Upper lobe of left lung (tissue), 6 donors: ENCODE measurements at regions not wholly inside any gene's neighbourhood (a gene's known extent, or its start where the extent isn't known, plus 50 kb on each side); places are given as distances from the start of the nearest gene placed in this dataset.

Source experiments
- ATAC-seq, 2 donors: fragments of 200-7000 bp; cut with Tn5 transposase; one replicate each; pipeline ENCODE4 v1.9.1; 2022; ENCODE audit warnings: mild to moderate bottlenecking in 2 of 2, moderate library complexity in 2 of 2; ENCODE audit not compliant: low FRiP score in 2 of 2
- DNase-seq, 2 donors: peaks; one replicate each; pipeline ENCODE4 v3.0.0-alpha.2; 2019 to 2020
- H3K27ac ChIP-seq, 4 donors: fragments of 200-600 bp; sonication (generic); one replicate each; pipeline ENCODE4 v1.5.1; 2016 to 2019
- H3K27me3 ChIP-seq, 4 donors: fragments of 200-600 bp; sonication (generic); one replicate each; pipeline ENCODE4 v1.5.1; 2017 to 2019
- H3K36me3 ChIP-seq, 4 donors: fragments of 200-600 bp; sonication (generic); one replicate each; pipeline ENCODE4 v1.5.1; 2016 to 2019
- H3K4me1 ChIP-seq, 4 donors: fragments of 200-600 bp; sonication (generic); one replicate each; pipeline ENCODE4 v1.5.1; 2018 to 2019
- H3K4me3 ChIP-seq, 4 donors: fragments of 200-600 bp; sonication (generic); one replicate each; pipeline ENCODE4 v1.5.1; 2017 to 2019; ENCODE audit warnings: mild to moderate bottlenecking in 2 of 4, moderate library complexity in 1 of 4
- H3K9me3 ChIP-seq, 4 donors: fragments of 200-600 bp; sonication (generic); one replicate each; pipeline ENCODE4 v1.5.1; 2018 to 2019
- EP300 ChIP-seq, 4 donors: sonication (generic); formaldehyde crosslinking; IDR thresholded peaks; one replicate each; pipeline ENCODE4 v1.5.1; 2017; ENCODE audit warnings: antibody characterized with exemption in 4 of 4, control low read depth in 2 of 4
- POLR2A ChIP-seq, 4 donors: fragments of 450-650 bp; IDR thresholded peaks; one replicate each; pipeline ENCODE4 v1.5.1; 2016 to 2017; ENCODE audit warnings: antibody characterized with exemption in 4 of 4, mild to moderate bottlenecking in 2 of 4
- POLR2AphosphoS5 ChIP-seq, 2 donors: sonication (generic); formaldehyde crosslinking; IDR thresholded peaks; one replicate each; pipeline ENCODE4 v1.5.1; 2017; ENCODE audit warnings: antibody characterized with exemption in 2 of 2
- WGBS, 2 donors: methylation state at CpG; one replicate each; pipeline ENCODE4 v1.1.5; 2017 to 2018; 5-methylcytosine and 5-hydroxymethylcytosine counted together
- TF ChIP-seq, protein P1 (sequence below), 6 experiments: fragments of 450-650 bp in 4 of 6; fragments of 200-600 bp in 2 of 6; sonication (generic) in 2 of 6; IDR thresholded peaks; one replicate each; pipeline ENCODE4 v1.5.1; 2016 to 2019; ENCODE audit warnings: antibody characterized with exemption in 6 of 6
- donor health status: DM: no; HTN: no; CAD: no; lungs with moderate emphysema.
- donor health status: DM: no; HTN: yes; CAD: no; lungs with severe emphysema.

DNA sequence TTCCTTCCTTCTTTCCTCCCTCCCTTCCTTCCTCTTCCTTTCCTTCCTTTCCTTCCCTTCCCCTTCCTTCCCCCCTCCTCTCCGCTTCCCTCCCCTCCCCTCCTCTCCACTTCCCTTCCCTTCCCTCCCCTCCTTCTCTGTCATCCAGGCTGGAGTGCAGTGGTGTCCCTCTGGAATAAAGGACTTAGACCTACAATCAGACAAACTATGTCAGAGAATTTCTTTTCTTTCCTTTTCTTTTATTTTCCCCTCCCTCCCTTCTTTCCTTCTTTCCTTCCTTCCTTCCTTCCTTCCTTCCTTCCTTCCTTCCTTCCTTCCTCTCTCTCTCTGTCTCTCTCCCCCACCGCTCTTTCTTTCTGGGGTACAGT, 242.2 kb downstream of the GATA3 start:
- Histone ChIP-seq H3K27me3 (no peaks in the 10 kb centered on the region), H3K36me3 (no peaks in the 10 kb centered on the region), H3K4me1 (no peaks in the 10 kb centered on the region), H3K27ac (no peak overlapping the region), H3K9me3 (no peaks in the 10 kb centered on the region), H3K4me3 (no peak overlapping the region)
- TF ChIP-seq EP300 (IDR thresholded peaks at IDR 0.05) (no peak), POLR2A (IDR thresholded peaks at IDR 0.05) (no peak), POLR2AphosphoS5 (IDR thresholded peaks at IDR 0.05) (no peak)
- TF ChIP-seq, protein P1, sequence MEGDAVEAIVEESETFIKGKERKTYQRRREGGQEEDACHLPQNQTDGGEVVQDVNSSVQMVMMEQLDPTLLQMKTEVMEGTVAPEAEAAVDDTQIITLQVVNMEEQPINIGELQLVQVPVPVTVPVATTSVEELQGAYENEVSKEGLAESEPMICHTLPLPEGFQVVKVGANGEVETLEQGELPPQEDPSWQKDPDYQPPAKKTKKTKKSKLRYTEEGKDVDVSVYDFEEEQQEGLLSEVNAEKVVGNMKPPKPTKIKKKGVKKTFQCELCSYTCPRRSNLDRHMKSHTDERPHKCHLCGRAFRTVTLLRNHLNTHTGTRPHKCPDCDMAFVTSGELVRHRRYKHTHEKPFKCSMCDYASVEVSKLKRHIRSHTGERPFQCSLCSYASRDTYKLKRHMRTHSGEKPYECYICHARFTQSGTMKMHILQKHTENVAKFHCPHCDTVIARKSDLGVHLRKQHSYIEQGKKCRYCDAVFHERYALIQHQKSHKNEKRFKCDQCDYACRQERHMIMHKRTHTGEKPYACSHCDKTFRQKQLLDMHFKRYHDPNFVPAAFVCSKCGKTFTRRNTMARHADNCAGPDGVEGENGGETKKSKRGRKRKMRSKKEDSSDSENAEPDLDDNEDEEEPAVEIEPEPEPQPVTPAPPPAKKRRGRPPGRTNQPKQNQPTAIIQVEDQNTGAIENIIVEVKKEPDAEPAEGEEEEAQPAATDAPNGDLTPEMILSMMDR (IDR thresholded peaks at IDR 0.05), result no peak
- DNase-seq (no peak), ATAC-seq (no peak)
- 79 to 94% methylated on average over 2 of the region's 2 CpGs for WGBS, 2 donors

DNA sequence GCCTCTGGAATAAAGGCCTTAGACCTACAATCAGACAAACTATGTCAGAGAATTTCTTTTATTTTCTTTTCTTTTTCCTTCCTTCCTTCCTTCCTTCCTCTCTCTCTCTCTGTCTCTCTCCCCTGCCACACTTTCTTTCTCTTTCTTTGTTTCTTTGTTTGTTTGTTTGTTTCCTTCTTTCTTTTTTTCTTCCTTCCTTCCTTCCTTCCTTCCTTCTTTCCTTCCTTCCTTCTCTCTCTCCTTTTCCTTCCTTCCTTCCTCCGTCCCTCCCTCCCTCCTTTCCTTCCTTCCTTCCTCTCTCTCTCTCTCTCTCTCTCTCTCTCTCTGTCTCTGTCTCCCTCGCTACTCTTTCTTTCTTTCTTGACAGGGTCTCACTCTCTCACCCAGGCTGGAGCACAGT, 242.6 kb downstream of the GATA3 start:
- Histone ChIP-seq H3K9me3 (no peaks in the 10 kb centered on the region), H3K27ac (no peak overlapping the region), H3K36me3 (no peaks in the 10 kb centered on the region), H3K4me3 (no peak overlapping the region), H3K27me3 (no peaks in the 10 kb centered on the region), H3K4me1 (no peaks in the 10 kb centered on the region)
- 71 to 92% methylated on average over 1 to 2 of the region's 2 CpGs for WGBS, 2 donors
- TF ChIP-seq EP300 (IDR thresholded peaks at IDR 0.05), result no peak
- TF ChIP-seq POLR2AphosphoS5 (IDR thresholded peaks at IDR 0.05), result no peak
- no peak for TF ChIP-seq POLR2A (IDR thresholded peaks at IDR 0.05)
- TF ChIP-seq, protein P1 (IDR thresholded peaks at IDR 0.05), result no peak
- no peak for DNase-seq
- ATAC-seq, result no peak

DNA sequence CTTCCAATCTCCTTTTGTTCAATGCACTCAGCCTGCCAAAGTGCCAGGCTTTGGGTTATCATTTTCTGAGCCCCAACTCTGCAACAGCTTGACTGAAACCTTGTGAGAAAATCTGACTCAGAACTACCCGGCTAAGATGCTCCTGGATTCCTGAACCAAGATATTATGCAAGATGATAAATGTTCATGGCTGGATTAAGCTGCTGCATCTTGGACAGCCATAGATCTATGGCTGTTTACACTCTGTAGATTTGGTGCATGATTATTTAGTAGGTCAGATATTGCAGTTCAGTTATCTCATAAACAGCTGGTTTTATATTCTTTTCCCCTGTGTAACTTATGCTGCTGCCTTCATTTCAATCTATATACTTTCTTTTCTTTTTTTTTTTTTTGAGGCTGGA, 243.5 kb downstream of the GATA3 start:
- H3K27me3 ChIP-seq, result no peaks in the 10 kb centered on the region
- no peaks in the 10 kb centered on the region for H3K4me1 ChIP-seq
- no peaks in the 10 kb centered on the region for H3K36me3 ChIP-seq
- no peaks in the 10 kb centered on the region for H3K9me3 ChIP-seq
- 75 to 89% methylated on average over 1 of the region's 1 CpG for WGBS, 2 donors
- no peak overlapping the region for H3K4me3 ChIP-seq
- no peak overlapping the region for H3K27ac ChIP-seq
- DNase-seq (no peak), ATAC-seq (no peak)
- TF ChIP-seq POLR2AphosphoS5 (IDR thresholded peaks at IDR 0.05) (no peak), POLR2A (IDR thresholded peaks at IDR 0.05) (no peak), EP300 (IDR thresholded peaks at IDR 0.05) (no peak)
- TF ChIP-seq, protein P1 (IDR thresholded peaks at IDR 0.05), result no peak

DNA sequence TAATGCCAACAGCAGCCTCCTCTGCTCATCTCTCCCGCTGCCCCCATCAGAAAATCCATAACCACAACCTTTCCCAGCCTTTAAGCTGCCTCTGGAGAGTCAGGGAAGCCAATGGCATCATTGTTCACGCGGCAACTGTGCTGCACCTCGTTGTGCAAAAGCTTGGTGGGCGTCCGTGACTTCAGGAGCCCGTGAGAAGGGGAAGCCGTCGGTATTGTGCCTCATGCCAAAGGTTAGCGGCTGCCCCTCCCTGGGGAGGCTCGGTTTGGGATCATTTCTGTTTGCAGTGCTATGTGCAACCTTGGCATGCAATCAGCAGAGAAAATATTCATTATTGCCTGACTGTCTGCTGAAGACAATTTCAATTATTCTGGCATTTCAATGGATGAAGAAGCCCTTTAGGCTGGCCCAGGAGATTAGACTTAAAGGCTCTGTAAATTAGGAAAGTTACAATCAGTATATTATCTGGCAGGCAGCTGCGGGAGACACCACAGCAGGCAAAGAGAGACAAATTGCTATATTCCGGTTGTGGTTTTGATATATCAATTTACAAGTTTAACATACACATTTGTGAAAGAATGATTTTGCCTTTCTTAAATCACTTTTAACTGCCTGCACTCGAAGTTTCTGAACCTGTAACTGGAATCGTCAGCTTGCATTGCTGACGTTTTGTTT, 244.5 kb downstream of the GATA3 start:
- Histone ChIP-seq H3K27me3 (no peaks in the 10 kb centered on the region), H3K36me3 (no peaks in the 10 kb centered on the region), H3K27ac (no peak overlapping the region), H3K4me1 (no peaks in the 10 kb centered on the region), H3K9me3 (no peaks in the 10 kb centered on the region), H3K4me3 (no peak overlapping the region)
- no peak for ATAC-seq
- whole genome bisulfite sequencing, 2 donors, result 60 to 62% methylated on average over 16 of the region's 16 CpGs
- no peak for TF ChIP-seq EP300 (IDR thresholded peaks at IDR 0.05)
- no peak for TF ChIP-seq POLR2AphosphoS5 (IDR thresholded peaks at IDR 0.05)
- no peak for TF ChIP-seq POLR2A (IDR thresholded peaks at IDR 0.05)
- TF ChIP-seq, protein P1 (IDR thresholded peaks at IDR 0.05), result no peak
- DNase-seq, result no peak

DNA sequence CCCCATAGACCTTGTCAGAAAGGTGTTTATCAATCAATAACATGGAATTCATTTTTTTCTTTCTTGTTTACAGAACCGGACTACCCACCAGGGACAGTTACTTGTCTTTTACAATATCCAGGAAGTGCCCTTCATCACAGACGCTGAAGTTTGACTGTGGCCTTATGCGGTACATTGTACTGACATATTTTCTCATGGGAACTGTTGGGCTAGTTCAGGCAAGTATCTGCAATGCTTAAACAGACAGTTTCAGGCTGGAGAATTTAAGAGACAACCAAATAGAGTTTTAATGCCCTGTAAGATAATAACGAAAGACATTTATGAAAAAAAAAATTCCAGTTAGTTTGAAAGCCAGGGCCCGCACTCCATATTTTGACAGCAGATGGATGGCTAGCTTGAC, 246.4 kb downstream of the GATA3 start:
- no peak for ATAC-seq
- H3K9me3 ChIP-seq, result no peaks in the 10 kb centered on the region
- DNase-seq, result no peak
- no peak overlapping the region for H3K4me3 ChIP-seq
- no peak overlapping the region for H3K27ac ChIP-seq
- TF ChIP-seq, protein P1 (IDR thresholded peaks at IDR 0.05), result no peak
- no peak for TF ChIP-seq POLR2AphosphoS5 (IDR thresholded peaks at IDR 0.05)
- TF ChIP-seq POLR2A (IDR thresholded peaks at IDR 0.05), result no peak
- TF ChIP-seq EP300 (IDR thresholded peaks at IDR 0.05), result no peak
- WGBS, 2 donors, result 73 to 78% methylated on average over 5 of the region's 5 CpGs
- no peaks in the 10 kb centered on the region for H3K36me3 ChIP-seq
- H3K4me1 ChIP-seq, result no peaks in the 10 kb centered on the region
- no peaks in the 10 kb centered on the region for H3K27me3 ChIP-seq
